ENCODE measurements at regions not wholly inside any gene's neighbourhood (a gene's known extent, or its start where the extent isn't known, plus 50 kb on each side); places are given as distances from the start of the nearest gene placed in this dataset.

DNA sequence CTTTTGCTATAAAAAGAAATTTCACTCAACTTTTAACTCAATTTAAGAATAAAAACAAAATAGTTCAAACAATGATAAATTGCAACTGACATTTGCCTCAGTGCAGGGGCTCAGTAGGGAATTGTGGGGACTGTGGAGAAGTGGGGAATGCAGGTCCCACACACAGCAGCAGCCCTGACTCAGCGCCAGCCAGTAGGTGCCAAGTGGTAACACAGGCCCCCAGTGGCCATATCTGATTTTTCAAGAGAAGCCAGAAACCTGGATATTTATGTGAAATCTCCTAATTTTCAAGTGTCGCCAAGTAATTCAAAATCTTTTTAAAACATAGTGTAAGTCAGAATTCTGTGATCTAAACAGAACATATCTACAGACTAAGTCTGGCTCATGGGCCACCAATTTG, 186.3 kb downstream of the EN1 start:
- DNase-seq: no peak

DNA sequence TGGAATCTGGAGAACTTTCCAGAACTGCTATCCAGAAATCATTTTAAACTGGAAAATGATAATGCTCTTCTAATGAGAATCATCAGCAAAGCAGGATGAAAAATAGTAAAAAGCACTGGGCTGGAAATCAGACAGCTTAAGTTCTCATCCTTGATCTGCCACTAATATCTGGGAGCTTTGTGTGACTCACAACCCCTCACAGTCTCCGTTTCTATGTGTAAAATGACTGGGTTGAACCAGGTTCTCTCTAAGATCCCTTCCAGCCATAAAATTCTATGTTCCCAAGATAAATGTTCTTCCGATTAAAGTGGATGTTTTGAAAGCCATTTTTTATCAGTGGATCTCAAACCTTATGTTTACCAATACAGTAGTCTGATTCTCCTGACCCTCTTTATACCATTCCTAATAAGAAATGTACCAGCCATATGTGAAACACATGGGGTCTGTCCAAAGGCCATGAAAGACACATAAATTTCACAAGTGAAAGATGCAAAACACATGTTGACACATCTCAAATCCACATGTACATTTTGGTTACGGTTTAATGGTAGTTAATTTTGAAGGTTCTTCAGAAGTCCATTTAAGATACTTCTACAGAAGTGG, 188.8 kb downstream of the EN1 start:
- DNase-seq: no peak

- DNase-seq: no peak
These were observed 190.0 kb downstream of the EN1 start for GRCh38 chr2:118657466-118657865.

- no peak for DNase-seq
These were observed 192.5 kb downstream of the EN1 start for GRCh38 chr2:118654945-118655344.

DNA sequence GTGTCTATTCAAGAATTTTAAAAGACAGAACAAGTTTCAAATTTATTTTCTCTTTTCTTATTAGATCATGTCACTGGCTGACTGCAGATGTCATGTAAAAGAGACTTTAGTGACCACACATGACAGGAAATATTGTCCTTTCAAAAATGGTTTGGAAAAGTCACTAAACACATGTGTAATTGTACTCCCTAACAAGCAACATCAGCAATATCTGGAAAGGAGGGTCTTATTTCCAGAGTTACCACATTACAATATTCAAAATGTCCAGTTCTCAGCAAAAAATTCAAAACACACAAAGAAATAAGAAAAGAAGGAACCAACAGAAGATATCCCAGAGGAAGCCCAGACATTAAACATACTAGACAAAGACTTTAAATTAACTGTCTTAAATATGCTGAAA, 197.1 kb downstream of the EN1 start:
- DNase-seq: no peak

DNA sequence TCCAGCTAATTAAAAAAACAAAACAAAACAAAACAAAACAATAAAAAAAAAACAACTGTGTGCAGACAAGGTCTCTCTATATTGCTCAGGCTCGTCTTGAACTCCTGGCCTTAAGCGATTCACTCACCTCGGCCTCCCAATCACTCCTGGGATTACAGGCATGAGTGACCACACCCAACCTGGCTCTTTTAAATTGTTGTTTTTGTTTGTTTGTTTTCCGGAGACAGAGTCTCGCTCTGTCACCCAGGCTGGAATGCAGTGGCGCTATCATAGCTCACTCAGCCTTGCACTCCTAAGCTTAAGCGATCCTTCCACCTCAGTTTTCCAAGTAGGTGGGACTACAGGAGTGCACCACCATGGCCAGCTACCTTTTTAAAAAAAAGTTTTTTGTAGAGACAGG, 201.6 kb downstream of the EN1 start:
- no peak for DNase-seq

DNA sequence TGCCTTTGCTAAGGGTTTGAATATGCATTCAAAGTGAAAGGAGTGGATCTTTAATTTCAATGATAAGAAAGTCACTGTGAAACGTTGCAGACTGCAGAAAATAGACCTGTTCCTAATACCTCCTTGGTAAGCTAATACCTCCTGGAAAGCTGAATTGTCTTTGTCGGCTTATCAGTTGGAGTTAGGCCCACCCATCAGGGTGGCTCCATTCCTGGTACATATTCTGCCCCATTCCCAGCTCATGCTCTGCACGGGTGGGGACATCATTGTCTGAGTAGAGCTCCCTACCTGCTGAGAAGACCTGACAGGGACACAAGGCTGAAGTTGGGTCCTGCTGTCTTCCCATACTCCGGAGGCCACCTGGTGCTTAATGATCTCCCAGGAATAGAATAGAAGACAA, 203.3 kb downstream of the EN1 start:
- no peak for DNase-seq

- DNase-seq: no peak
These were observed 204.2 kb downstream of the EN1 start for GRCh38 chr2:118643294-118643693.

GRCh38 chr2:118642501-118642900, 204.9 kb downstream of the EN1 start:
- DNase-seq: no peak

GRCh38 chr2:118641711-118642110, 205.7 kb downstream of the EN1 start:
- DNase-seq: no peak

- DNase-seq: no peak
These were observed 208.1 kb downstream of the EN1 start for GRCh38 chr2:118639371-118639770.

DNA sequence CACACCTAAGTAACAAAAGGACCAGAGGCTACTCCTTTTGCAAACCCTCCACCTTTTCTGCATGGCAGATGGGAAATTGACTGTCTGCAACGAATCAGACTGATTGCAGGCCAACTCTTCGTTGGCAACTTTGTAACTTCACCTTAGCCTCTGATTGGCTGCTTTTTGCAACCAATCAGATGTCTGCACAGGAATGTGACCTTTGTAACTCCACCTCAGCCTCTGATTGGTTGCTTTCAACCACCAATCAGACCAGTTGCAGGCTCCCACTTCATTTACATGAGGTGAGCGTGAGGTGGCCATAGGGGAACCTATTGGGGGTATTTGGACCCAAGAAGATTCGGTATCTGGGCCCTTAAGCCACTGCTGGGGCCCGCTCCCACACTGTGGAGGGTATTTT, 209.0 kb downstream of the EN1 start:
- DNase-seq: no peak

- DNase-seq: no peak
These were observed 211.6 kb downstream of the EN1 start for GRCh38 chr2:118635891-118636290.

DNA sequence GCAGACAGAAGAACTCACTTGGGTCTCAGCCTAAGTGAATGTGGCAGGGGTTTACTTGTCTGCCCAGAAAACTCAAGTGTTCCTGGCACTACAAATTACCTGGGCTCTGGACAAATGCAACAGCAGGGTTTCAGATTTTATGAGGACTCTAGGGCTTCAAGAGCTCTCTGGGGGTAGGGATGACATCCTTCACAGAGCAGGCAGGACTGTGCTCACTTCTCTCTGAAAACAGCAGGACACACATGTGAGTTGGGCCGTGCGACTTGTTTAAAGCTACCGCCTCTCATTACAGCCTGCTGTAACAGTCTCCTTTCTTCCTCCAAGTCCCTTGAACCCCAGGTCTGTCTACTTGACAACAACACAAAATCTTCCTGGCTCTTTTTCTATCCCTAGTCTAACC, 212.6 kb downstream of the EN1 start:
- no peak for DNase-seq

GRCh38 chr2:118633371-118634018, 214.0 kb downstream of the EN1 start:
- no peak for DNase-seq

DNA sequence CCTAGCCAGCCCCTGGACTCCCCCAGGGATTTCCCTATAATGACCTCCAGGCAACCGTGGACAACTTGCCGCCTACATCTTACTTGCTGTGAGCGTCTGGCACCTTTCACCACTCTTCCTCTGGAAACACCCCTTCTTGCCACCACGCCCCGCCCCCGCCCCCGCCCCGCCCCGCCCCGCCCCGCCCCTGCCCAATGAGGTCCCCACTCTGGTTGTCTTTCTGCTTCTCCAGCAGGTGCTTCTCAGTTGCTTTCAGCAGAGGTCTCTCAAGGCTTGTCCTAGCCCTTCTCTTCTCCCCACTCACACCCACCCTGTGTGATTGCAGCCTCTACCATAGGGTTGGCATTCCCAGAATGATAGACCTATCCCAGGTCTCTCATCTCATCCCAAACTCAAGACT, 214.5 kb downstream of the EN1 start:
- no peak for DNase-seq

GRCh38 chr2:118627156-118627555, 220.3 kb downstream of the EN1 start:
- DNase-seq: no peak

GRCh38 chr2:118622913-118623312, 224.5 kb downstream of the EN1 start:
- DNase-seq: no peak

- no peak for DNase-seq
These were observed 225.3 kb downstream of the EN1 start for GRCh38 chr2:118622108-118622507.

- DNase-seq: no peak
These were observed 229.2 kb downstream of the EN1 start for GRCh38 chr2:118618279-118618678.

DNA sequence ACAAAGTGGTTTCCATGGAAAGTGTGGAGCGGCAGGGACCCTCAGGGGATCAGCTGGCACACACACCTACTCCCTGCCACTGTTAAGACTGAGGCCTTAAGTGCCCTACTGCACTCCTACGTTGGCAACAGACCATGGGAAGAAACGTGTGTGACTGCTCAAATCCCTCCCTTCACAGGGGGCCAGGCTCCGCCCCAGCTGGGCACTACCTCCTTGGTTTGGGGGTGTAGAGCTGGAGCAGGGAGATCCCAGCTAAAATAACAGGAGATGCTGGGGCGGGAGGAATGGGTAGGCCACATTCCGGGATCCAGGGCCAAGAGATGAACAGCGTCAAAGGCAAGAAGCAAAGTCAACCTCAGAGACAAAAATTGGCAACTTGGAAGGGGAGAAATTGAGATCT, 231.0 kb downstream of the EN1 start:
- DNase-seq: no peak

- no peak for DNase-seq
These were observed 232.6 kb downstream of the EN1 start for GRCh38 chr2:118614841-118615271.

DNA sequence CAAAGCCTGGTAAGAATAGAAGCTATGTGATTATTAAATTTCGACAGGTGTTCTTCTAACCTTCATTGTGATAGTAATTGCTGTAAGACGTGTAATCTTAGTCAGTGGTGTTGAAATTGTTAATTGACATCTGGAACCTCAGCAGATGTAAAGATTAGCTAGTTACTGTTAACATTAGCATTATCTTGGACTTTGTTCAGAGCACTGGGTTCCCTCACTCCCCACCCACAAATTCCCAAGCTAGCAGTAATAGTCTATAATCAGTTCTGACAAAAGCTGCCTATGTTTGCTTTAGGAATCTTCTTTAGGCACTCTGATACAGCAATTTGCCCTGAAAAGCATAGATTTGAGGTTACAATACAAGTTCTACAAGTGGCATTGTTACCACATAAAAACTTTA, 233.7 kb downstream of the EN1 start:
- no peak for DNase-seq

GRCh38 chr2:118611691-118612090, 235.8 kb downstream of the EN1 start:
- DNase-seq: no peak

GRCh38 chr2:118609138-118609537, 238.3 kb downstream of the EN1 start:
- no peak for DNase-seq
